HL-60 (cell line): ENCODE measurements at regions not wholly inside any gene's neighbourhood (a gene's known extent, or its start where the extent isn't known, plus 50 kb on each side); places are given as distances from the start of the nearest gene placed in this dataset.

Experiments
- DNase-seq, 2 experiments: peaks; one replicate each; pipeline ENCODE4 v3.0.0-alpha.2; 2010 to 2020; ENCODE audit warnings: low read depth in 1 of 2, low spot score in 1 of 2
- H3K27ac ChIP-seq: fragments of 250-450 bp; sonication (Bioruptor Pico); replicated peaks from 2 replicates; pipeline ENCODE4 v1.5.1; 2020; ENCODE audit warnings: mild to moderate bottlenecking, moderate library complexity
- H3K27me3 ChIP-seq: fragments of 250-450 bp; sonication (Bioruptor Pico); 2 replicates; pipeline ENCODE4 v1.5.1; 2021; ENCODE audit warnings: mild to moderate bottlenecking, moderate library complexity; ENCODE audit not compliant: insufficient read depth, poor library complexity, severe bottlenecking
- H3K4me3 ChIP-seq: replicated peaks from 2 replicates; pipeline ENCODE4 v1.5.1; 2011; ENCODE audit warnings: mild to moderate bottlenecking, control low read depth, low read length; ENCODE audit not compliant: insufficient read depth
- GABPA ChIP-seq: IDR thresholded peaks from 2 replicates; pipeline ENCODE4 v1.6.1; 2012; ENCODE audit warnings: low read depth
- POLR2AphosphoS5 ChIP-seq: IDR thresholded peaks from 2 replicates; pipeline ENCODE4 v1.6.1; 2012; ENCODE audit warnings: low read depth
- SPI1 ChIP-seq: IDR thresholded peaks from 2 replicates; pipeline ENCODE4 v1.6.1; 2012; ENCODE audit warnings: low read depth, mild to moderate bottlenecking, borderline replicate concordance
- TF ChIP-seq, protein P1 (sequence below): IDR thresholded peaks from one replicate; pipeline ENCODE4 v1.5.1; 2011; ENCODE audit warnings: low read length, control low read depth, inconsistent platforms; ENCODE audit not compliant: insufficient read depth
- TF ChIP-seq, protein P2 (sequence below): IDR thresholded peaks from 2 replicates; pipeline ENCODE4 v1.6.1; 2012; ENCODE audit warnings: low read depth; ENCODE audit not compliant: insufficient replicate concordance

DNA sequence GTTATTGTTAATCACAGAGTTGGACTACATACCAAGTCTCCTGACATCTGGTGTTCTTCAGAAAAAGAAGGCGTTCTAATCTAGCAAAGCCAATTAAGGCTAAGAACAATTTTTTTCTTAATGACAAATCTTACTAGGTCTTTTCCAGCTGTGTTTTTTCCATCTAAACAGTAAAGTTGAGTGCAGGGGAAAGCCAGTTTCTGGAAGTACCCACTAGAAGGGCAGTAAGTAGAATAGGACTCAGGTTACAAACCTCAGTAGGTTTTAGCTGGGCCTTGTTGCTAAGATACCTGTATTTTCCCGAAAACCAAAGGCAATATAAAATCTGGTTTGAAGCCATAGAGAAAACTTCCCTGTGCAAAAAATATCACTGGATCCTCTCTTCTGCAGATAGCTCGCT is 351.9 kb downstream of the ETS1 start:
- Histone ChIP-seq H3K27me3 (no peaks in the 10 kb centered on the region), H3K27ac (no peak overlapping the region), H3K4me3 (no peak overlapping the region)
- no peak for DNase-seq
- TF ChIP-seq GABPA (no peak), POLR2AphosphoS5 (no peak)
- TF ChIP-seq, protein P1, sequence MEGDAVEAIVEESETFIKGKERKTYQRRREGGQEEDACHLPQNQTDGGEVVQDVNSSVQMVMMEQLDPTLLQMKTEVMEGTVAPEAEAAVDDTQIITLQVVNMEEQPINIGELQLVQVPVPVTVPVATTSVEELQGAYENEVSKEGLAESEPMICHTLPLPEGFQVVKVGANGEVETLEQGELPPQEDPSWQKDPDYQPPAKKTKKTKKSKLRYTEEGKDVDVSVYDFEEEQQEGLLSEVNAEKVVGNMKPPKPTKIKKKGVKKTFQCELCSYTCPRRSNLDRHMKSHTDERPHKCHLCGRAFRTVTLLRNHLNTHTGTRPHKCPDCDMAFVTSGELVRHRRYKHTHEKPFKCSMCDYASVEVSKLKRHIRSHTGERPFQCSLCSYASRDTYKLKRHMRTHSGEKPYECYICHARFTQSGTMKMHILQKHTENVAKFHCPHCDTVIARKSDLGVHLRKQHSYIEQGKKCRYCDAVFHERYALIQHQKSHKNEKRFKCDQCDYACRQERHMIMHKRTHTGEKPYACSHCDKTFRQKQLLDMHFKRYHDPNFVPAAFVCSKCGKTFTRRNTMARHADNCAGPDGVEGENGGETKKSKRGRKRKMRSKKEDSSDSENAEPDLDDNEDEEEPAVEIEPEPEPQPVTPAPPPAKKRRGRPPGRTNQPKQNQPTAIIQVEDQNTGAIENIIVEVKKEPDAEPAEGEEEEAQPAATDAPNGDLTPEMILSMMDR = no peak

GRCh38 chr11:128234143-128234542 is 353.2 kb downstream of the ETS1 start:
- TF ChIP-seq, protein P1 = no peak
- TF ChIP-seq, protein P2, sequence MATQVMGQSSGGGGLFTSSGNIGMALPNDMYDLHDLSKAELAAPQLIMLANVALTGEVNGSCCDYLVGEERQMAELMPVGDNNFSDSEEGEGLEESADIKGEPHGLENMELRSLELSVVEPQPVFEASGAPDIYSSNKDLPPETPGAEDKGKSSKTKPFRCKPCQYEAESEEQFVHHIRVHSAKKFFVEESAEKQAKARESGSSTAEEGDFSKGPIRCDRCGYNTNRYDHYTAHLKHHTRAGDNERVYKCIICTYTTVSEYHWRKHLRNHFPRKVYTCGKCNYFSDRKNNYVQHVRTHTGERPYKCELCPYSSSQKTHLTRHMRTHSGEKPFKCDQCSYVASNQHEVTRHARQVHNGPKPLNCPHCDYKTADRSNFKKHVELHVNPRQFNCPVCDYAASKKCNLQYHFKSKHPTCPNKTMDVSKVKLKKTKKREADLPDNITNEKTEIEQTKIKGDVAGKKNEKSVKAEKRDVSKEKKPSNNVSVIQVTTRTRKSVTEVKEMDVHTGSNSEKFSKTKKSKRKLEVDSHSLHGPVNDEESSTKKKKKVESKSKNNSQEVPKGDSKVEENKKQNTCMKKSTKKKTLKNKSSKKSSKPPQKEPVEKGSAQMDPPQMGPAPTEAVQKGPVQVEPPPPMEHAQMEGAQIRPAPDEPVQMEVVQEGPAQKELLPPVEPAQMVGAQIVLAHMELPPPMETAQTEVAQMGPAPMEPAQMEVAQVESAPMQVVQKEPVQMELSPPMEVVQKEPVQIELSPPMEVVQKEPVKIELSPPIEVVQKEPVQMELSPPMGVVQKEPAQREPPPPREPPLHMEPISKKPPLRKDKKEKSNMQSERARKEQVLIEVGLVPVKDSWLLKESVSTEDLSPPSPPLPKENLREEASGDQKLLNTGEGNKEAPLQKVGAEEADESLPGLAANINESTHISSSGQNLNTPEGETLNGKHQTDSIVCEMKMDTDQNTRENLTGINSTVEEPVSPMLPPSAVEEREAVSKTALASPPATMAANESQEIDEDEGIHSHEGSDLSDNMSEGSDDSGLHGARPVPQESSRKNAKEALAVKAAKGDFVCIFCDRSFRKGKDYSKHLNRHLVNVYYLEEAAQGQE = no peak
- TF ChIP-seq SPI1 (no peak), POLR2AphosphoS5 (no peak), GABPA (no peak)
- DNase-seq = no peak
- H3K27ac ChIP-seq = no peak overlapping the region

GRCh38 chr11:128232588-128232987 is 354.8 kb downstream of the ETS1 start:
- H3K4me3 ChIP-seq = no peak overlapping the region
- no peaks in the 10 kb centered on the region for H3K27me3 ChIP-seq
- H3K27ac ChIP-seq = no peak overlapping the region
- no peak for DNase-seq
- TF ChIP-seq POLR2AphosphoS5 (no peak), SPI1 (no peak), GABPA (no peak)
- TF ChIP-seq, protein P2 = no peak
- TF ChIP-seq, protein P1 = no peak

More at GRCh38 chr11:128234143-128234542, 353.2 kb downstream of the ETS1 start:
- no peaks in the 10 kb centered on the region for H3K27me3 ChIP-seq
- H3K4me3 ChIP-seq = no peak overlapping the region

DNA sequence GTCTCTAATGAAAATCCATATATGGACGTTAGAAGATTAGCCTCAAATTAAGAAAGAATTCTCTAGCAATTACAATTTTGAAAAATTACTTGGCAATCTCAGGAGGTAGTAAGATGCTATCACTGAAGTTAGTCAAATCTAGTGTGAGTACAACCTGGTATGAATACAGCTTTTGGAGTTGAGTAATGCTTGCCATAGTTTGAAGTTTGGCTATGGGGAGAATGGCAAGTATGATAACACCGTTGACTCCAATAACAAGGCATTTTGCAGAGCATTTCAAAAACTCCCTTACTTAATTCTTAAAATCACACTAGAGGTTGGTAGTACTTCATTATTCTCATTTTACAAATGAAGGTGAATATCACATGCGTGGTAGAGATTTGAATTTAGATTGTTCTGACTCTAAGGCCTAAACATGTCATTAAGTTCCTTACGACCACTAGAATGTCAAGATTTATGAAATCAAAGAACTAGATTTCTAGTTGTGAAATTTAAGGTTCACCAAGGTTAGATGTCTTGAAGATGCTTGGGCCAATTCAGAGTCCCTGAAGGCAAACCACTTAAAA is 355.4 kb downstream of the ETS1 start:
- H3K4me3 ChIP-seq = no peak overlapping the region
- no peak for DNase-seq
- H3K27ac ChIP-seq = no peak overlapping the region
- no peaks in the 10 kb centered on the region for H3K27me3 ChIP-seq
- no peak for TF ChIP-seq GABPA
- no peak for TF ChIP-seq POLR2AphosphoS5
- TF ChIP-seq, protein P1 = no peak
- no peak for TF ChIP-seq SPI1
- TF ChIP-seq, protein P2 = no peak
